ENCODE measurements at regions not wholly inside any gene's neighbourhood (a gene's known extent, or its start where the extent isn't known, plus 50 kb on each side); places are given as distances from the start of the nearest gene placed in this dataset.
"Not testable (repeated sequence)": the region's sequence is repeated elsewhere in the genome, so short reads cannot be mapped to it uniquely, and the experiment has no call there.

DNA sequence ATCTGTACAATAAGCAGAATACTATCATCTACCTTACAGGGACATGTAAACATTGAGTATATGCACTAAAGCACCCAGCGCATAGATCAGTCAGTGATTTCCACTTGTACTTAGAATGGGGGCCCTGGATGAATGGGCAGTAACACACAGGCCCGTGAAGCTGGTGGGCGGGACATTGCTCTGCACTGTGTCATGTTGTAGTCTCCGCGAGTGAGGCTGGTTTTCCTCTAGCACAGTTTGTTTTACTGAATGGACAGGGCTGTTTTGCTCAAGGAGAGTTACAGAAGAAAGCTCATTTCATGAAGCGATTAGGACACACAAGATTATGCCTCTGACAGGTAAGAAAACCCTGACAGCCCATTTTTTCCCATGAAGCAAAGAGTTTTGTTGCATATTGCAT, 86.4 kb upstream of the SOX21 start:
- TF ChIP-seq CTCF (conservative IDR thresholded peaks at IDR 0.05) = no peak
- H3K27ac ChIP-seq = no peak overlapping the region

- no peak overlapping the region for H3K27ac ChIP-seq
- TF ChIP-seq CTCF (conservative IDR thresholded peaks at IDR 0.05) = no peak
Observed at GRCh38 chr13:94795292-94795691, 82.9 kb upstream of the SOX21 start.

GRCh38 chr13:94786246-94786645, 73.9 kb upstream of the SOX21 start:
- H3K27ac ChIP-seq = not testable (repeated sequence)

DNA sequence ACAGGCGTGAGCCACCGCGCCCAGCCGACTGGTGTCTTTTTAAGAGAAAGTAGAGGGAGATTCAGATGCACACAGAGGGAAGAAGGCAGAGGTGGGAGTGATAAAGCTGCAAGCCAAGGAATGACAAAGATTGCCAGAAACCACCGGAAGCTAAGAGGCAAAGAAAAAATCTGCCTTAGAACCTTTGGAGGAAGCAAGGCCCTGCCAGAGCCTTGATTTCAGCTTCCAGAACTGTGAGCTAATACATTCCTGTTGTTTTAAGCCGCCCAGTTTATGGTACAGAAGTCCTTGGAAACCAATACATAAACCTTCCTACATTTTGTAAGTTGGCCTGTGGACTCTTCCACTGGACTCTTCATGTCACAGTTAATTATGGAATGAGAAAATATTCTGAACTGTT, 71.7 kb upstream of the SOX21 start:
- no peak overlapping the region for H3K27ac ChIP-seq
- no peak for TF ChIP-seq CTCF (conservative IDR thresholded peaks at IDR 0.05)

DNA sequence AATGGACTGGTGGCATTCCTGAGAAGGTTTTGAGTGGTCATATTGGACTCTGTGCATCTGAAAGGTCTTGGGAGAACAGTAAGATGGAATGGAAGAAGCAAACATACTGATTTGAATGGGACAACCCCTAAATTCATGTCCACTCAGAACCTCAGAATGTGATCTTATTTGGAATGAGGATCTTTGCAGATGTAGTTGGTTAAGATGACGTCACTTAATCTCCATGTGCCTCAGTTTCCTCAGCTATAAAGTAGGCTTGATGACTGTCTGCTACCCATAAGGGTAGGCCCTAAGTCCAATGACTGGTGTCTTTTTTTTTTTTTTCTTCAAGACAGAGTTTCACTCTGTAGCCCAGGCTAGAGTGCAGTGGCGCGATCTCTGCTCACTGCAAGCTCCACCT, 71.1 kb upstream of the SOX21 start:
- TF ChIP-seq CTCF (conservative IDR thresholded peaks at IDR 0.05) = no peak
- no peak overlapping the region for H3K27ac ChIP-seq

DNA sequence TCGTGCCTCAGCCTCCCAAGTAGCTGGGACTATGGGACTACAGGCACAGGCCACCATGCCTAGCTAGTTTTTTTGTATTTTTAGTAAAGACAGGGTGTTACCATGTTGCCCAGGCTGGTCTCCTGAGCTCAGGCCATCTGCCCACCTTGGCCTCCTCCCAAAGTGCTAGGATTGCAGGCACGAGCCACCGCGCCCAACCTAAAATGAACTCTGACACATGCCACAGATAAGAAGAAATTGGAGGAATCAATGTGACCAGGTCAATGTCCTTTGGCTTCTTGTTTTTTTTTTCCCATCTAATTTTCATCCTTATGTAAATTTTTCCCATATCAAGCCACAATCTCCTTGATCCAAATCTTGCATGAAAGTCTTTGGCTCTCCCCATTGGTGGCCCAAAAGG, 68.1 kb upstream of the SOX21 start:
- H3K27ac ChIP-seq = no peak overlapping the region
- TF ChIP-seq CTCF (conservative IDR thresholded peaks at IDR 0.05) = no peak

DNA sequence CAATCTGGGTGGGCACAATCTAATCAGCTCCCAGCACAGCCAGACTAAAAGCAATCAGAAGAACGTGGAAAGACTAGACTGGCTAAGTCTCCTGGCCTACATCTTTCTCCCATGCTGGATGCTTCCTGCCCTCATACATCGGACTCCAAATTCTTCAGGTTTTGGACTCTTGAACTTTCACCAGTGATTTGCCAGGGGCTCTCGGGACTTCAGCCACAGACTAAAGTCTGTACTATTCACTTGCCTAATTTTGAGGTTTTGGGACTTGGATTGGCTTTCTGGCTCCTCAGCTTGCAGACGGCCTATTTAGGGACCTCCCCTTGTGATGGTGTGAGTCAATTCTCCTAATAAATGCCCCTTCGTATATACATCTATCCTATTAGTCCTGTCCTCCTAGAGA, 66.6 kb upstream of the SOX21 start:
- no peak overlapping the region for H3K27ac ChIP-seq
- no peak for TF ChIP-seq CTCF (conservative IDR thresholded peaks at IDR 0.05)

GRCh38 chr13:94778585-94778984, 66.2 kb upstream of the SOX21 start:
- no peak overlapping the region for H3K27ac ChIP-seq
- no peak for TF ChIP-seq CTCF (conservative IDR thresholded peaks at IDR 0.05)

All from VCaP (cell line).